ENCODE measurements at regions not wholly inside any gene's neighbourhood (a gene's known extent, or its start where the extent isn't known, plus 50 kb on each side); places are given as distances from the start of the nearest gene placed in this dataset.

- TF ChIP-seq RARB (CRISPR knock-in tag; IDR thresholded peaks at IDR 0.05), result no peak
- no peak for TF ChIP-seq ESRRG (CRISPR knock-in tag; IDR thresholded peaks at IDR 0.05)
- TF ChIP-seq POU6F1 (CRISPR knock-in tag; IDR thresholded peaks at IDR 0.05; ENCODE audit: borderline replicate concordance, low read depth), result no peak
- no peak for TF ChIP-seq ZFP30 (CRISPR knock-in tag; IDR thresholded peaks at IDR 0.05)
Observed at GRCh38 chr9:86531273-86531970, 177.2 kb upstream of the TUT7 start.
